Muscle of back (tissue), 3 donors: ENCODE measurements at regions not wholly inside any gene's neighbourhood (a gene's known extent, or its start where the extent isn't known, plus 50 kb on each side); places are given as distances from the start of the nearest gene placed in this dataset.

Experiments
- DNase-seq, 3 donors: peaks; one replicate each; pipeline versions ENCODE4 v3.0.0 to v3.0.0-alpha.2; 2013

- DNase-seq = no peak
Observed at GRCh38 chr11:104830508-104830907, 67.8 kb downstream of the CASP12 start.

DNA sequence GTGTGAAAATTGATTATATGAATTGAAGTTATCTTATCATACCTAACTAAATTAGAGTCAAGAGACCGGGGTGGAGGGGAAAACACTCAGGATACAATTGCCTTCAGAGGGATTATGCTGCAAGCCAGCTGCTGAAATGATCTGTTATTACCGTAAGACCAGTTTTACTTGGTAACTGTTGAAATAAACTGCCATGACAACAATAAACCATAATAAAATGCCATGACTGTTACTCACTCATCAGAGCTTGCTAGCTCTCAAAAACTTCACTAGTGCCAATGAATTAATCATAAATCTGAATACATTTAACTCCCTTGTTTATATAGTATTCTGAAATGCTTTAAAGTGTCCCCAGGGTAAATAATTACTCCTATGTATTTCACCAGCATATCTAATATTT is 68.2 kb downstream of the CASP12 start:
- DNase-seq = peak in 2 of 3 donors; percentile 25 to 32

DNA sequence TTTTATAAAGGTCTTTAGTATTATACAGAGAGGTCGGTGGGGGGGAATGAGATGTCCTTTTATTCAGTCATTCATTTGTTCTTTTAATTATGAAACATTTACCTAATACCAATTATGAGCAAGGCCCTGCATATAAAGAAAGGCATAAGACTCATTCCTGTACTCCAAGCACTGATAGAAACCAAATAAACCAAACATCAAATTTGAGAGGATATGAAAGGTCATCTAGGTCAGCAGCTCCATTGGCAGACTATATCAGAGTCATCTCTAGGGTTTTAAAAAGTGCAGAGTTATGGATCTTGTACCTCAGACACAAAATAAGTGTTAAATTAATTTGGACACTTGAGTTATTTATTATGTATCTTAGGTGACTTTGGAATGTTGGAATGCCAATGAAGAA is 71.5 kb downstream of the CASP12 start:
- DNase-seq = no peak

GRCh38 chr11:104823657-104824056 is 74.6 kb downstream of the CASP12 start:
- DNase-seq = no peak

DNA sequence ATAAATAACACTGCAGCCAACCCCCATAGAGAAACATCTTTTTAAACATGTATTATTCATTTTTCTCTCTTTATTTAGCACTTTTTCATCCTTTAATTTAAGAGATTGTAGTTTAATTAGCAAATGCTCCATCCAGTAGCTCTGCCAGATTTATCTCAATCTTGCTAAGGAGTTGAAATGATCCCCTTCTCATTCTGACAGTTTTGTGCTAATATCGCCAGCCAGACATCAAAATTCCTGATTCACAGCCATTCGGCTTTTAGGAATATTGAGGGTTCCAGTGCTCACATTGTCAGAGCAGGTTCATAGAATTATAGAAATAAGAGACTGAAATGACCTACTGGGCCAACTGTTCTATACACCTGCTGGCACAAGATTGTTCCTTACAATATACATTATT is 77.8 kb downstream of the CASP12 start:
- no peak for DNase-seq

DNA sequence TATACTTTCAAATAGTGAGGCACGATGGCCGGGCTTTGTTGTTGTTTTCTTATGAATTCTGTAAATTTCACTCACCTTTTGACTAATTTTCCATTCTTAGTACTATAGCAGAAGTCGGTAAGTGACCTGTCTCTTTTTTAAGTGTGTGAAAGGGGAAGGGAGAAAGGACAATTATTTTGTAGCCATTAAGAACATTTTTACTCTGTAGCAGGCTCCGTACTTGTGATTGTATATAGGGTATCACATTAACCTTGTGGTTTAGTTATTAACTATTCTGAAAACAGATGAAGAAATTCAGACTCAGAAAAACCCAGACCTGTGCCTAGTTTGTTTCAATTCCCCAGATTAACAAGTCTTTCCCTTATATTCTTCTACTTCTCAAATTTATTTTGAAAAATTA is 78.7 kb downstream of the CASP12 start:
- no peak for DNase-seq

GRCh38 chr11:104819107-104819506 is 79.2 kb downstream of the CASP12 start:
- DNase-seq = peak in 1 of 3 donors; percentile 38

GRCh38 chr11:104817973-104818372 is 80.3 kb downstream of the CASP12 start:
- DNase-seq = no peak

- DNase-seq = no peak
Observed at GRCh38 chr11:104813532-104813931, 84.7 kb downstream of the CASP12 start.

GRCh38 chr11:104812103-104812788 is 86.0 kb downstream of the CASP12 start:
- DNase-seq = no peak

DNA sequence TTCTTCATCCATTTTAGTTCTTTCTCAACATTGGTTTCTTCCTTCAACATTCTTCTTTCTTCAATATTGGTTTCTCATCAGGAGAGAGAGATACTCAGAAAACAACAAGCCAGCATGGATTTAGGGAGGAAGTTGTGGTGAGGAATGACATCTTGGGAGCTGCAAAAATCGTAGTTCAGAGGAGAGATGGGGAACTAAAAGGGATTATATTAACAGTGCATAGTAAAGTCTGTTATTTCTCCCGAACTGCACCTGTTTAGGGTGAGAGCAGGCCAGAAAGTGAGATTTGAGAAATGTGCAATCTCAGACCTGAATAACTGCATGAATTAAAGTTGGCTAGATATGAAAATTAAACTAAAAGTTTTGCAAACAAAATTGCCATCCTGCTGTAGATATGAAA is 94.5 kb downstream of the CASP12 start:
- DNase-seq = no peak

- DNase-seq = no peak
Observed at GRCh38 chr11:104799251-104799650, 99.0 kb downstream of the CASP12 start.

DNA sequence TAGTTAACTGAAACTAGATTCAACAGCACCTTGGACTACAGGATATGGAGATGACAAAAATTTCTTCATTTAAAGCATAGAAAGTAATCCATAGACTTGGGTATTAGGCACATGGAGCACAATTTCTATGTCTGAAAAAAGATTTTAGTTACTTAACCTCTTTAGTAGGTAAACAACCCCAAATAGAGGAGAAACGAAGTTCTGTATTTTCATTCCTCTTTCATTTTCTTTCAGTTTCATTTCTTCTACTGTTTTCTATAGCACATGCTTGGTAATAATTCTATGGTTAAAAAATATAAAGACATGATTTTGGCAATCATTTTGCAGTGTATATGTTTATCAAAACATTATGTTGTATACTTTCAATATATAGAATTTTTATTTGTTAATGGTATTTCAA is 99.5 kb downstream of the CASP12 start:
- DNase-seq = no peak

DNA sequence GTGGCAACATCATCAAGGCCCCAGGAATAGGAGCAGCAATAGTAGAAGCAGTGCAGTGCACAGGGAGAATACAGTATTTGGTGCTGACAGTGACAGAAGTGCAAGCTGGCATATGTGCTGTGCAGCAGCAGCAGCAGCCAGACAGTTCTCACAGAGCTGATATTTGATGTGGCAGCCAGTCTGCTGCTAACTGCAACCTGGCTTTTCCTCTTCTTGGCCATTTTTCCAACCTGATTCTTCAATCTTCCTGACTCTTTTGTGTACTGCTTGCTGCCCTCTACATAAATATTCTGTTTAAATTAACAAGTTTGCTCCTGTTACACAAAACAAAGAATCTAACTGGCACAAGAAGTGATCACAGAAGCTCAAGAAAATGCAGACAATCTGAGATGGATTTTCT is 102.0 kb downstream of the CASP12 start:
- DNase-seq = no peak

GRCh38 chr11:104795501-104796213 is 102.6 kb downstream of the CASP12 start:
- DNase-seq = no peak

- no peak for DNase-seq
Observed at GRCh38 chr11:104792861-104793260, 105.4 kb downstream of the CASP12 start.

GRCh38 chr11:104791896-104792295 is 106.4 kb downstream of the CASP12 start:
- DNase-seq = no peak

GRCh38 chr11:104784684-104785460 is 113.4 kb downstream of the CASP12 start:
- no peak for DNase-seq

GRCh38 chr11:104783241-104783640 is 115.0 kb downstream of the CASP12 start:
- DNase-seq = no peak

DNA sequence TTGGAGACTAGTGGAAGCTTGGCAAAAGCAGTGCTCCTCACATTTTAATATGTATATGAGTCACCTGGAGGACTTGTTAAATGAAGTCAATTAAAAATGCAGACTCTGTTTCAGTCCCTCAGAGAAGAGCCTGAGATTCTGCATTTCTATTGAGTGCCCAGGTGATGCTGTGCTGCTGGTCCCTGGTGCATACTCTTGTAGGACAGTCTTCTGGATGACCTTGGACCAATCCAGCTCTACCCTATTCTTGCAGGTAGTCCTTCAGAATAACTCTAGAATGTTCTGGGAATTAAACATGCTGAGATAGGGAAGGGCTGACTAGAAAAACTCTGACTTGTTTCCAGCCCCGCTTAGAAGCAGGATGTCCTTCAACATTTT is 115.9 kb downstream of the CASP12 start:
- no peak for DNase-seq

GRCh38 chr11:104781719-104782376 is 116.4 kb downstream of the CASP12 start:
- DNase-seq = no peak

GRCh38 chr11:104781037-104781436 is 117.2 kb downstream of the CASP12 start:
- no peak for DNase-seq
